Lower leg skin (tissue), 3 donors: ENCODE measurements at regions not wholly inside any gene's neighbourhood (a gene's known extent, or its start where the extent isn't known, plus 50 kb on each side); places are given as distances from the start of the nearest gene placed in this dataset.

Experiments
- CTCF ChIP-seq, 3 donors: fragments of 450-650 bp; IDR thresholded peaks; one replicate each; pipeline ENCODE4 v1.5.1; 2016; ENCODE audit warnings: antibody characterized with exemption in 3 of 3, mild to moderate bottlenecking in 3 of 3, moderate library complexity in 2 of 3
- POLR2A ChIP-seq, 2 donors: fragments of 450-650 bp; IDR thresholded peaks; one replicate each; pipeline ENCODE4 v1.6.1; 2016 to 2017; ENCODE audit warnings: antibody characterized with exemption in 2 of 2, mild to moderate bottlenecking in 1 of 2, moderate library complexity in 1 of 2

DNA sequence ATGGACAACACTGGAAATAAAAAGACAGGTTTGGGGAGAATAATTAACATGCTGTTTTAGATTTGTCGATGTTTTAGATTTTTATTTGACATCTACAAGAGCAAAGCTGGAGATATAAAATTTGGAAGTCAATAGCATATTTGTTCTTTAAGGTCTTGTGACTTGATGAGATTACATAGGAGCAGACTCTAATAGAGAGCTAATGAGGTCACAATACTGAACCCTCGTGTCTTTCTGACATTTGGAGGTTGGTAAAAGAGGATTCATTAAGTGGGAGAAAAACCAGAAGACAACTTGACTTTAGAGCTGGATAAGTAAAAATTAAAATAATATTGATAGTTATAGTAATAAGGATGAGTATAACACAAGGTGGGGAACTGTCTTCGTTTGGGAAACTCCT, 322.7 kb upstream of the SEMA6A start:
- TF ChIP-seq CTCF (IDR thresholded peaks at IDR 0.05): no peak
- no peak for TF ChIP-seq POLR2A (IDR thresholded peaks at IDR 0.05)
